Esophagus muscularis mucosa (tissue), 4 donors: ENCODE measurements at regions not wholly inside any gene's neighbourhood (a gene's known extent, or its start where the extent isn't known, plus 50 kb on each side); places are given as distances from the start of the nearest gene placed in this dataset.

Source experiments
- EP300 ChIP-seq: sonication (generic); formaldehyde crosslinking; IDR thresholded peaks from one replicate; pipeline ENCODE4 v1.6.1; 2017; ENCODE audit warnings: antibody characterized with exemption
- POLR2A ChIP-seq: fragments of 450-650 bp; IDR thresholded peaks from one replicate; pipeline ENCODE4 v1.6.1; 2017; ENCODE audit warnings: antibody characterized with exemption, moderate library complexity, mild to moderate bottlenecking, low read depth
- TF ChIP-seq, protein P1 (sequence below), 3 experiments: fragments of 200-600 bp in 2 of 3; fragments of 450-650 bp in 1 of 3; sonication (generic) in 2 of 3; IDR thresholded peaks; one replicate each; pipeline ENCODE4 v1.5.1; 2017 to 2019; ENCODE audit warnings: antibody characterized with exemption in 3 of 3, mild to moderate bottlenecking in 2 of 3, moderate library complexity in 1 of 3

DNA sequence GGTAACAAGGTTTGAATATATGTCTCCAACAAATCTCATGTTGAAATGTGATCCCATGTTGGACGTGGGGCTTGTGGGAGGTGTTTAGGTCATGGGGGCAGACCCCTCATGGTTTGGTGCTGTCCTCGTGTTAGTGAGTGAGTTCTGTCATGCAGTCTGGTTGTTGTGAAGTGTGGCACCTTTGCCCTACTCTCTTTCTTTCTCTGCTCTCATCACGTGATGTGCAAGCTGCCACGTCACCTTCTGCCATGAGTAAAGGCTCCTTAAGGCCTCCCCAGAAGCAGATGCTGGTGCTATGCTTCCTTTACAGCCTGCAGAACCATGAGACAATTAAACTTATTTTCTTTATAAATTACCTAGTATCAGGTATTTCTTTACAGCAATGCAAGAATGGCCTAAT, 218.3 kb downstream of the NXPE2 start:
- TF ChIP-seq, protein P1, sequence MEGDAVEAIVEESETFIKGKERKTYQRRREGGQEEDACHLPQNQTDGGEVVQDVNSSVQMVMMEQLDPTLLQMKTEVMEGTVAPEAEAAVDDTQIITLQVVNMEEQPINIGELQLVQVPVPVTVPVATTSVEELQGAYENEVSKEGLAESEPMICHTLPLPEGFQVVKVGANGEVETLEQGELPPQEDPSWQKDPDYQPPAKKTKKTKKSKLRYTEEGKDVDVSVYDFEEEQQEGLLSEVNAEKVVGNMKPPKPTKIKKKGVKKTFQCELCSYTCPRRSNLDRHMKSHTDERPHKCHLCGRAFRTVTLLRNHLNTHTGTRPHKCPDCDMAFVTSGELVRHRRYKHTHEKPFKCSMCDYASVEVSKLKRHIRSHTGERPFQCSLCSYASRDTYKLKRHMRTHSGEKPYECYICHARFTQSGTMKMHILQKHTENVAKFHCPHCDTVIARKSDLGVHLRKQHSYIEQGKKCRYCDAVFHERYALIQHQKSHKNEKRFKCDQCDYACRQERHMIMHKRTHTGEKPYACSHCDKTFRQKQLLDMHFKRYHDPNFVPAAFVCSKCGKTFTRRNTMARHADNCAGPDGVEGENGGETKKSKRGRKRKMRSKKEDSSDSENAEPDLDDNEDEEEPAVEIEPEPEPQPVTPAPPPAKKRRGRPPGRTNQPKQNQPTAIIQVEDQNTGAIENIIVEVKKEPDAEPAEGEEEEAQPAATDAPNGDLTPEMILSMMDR (IDR thresholded peaks at IDR 0.05), result no peak
- TF ChIP-seq EP300 (no peak), POLR2A (no peak)
